MM.1S (cell line): ENCODE measurements at regions not wholly inside any gene's neighbourhood (a gene's known extent, or its start where the extent isn't known, plus 50 kb on each side); places are given as distances from the start of the nearest gene placed in this dataset.

Experiments
- EZH2phosphoT487 ChIP-seq: fragments of 300-600 bp; sonication (generic); IDR thresholded peaks from 2 replicates; pipeline ENCODE4 v1.6.1; 2018; ENCODE audit warnings: antibody characterized with exemption, low read length
- TF ChIP-seq, protein P1 (sequence below): fragments of 300-600 bp; sonication (generic); IDR thresholded peaks from 2 replicates; pipeline ENCODE4 v1.5.1; 2016; ENCODE audit warnings: antibody characterized with exemption, low read length, mixed read lengths

DNA sequence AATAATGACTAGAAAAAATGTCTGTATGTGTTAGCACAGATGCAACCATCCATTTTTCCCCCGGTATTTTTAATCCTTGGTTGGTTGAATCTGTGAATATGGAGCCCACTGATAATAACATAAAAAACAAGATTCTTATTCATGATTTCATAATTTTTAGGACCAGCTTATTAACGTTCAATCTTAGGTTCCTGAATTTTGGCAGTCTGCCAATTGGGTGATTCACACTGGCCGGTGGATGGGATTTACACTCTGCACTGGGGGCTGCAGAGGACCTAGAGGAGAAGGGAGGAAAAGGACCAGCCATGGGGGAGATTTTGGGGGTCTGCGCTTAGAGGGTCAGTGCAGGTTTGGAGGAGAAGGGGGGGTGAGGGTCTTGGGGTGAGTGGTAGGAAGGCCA, 327.9 kb downstream of the ACTR3B start:
- TF ChIP-seq, protein P1, sequence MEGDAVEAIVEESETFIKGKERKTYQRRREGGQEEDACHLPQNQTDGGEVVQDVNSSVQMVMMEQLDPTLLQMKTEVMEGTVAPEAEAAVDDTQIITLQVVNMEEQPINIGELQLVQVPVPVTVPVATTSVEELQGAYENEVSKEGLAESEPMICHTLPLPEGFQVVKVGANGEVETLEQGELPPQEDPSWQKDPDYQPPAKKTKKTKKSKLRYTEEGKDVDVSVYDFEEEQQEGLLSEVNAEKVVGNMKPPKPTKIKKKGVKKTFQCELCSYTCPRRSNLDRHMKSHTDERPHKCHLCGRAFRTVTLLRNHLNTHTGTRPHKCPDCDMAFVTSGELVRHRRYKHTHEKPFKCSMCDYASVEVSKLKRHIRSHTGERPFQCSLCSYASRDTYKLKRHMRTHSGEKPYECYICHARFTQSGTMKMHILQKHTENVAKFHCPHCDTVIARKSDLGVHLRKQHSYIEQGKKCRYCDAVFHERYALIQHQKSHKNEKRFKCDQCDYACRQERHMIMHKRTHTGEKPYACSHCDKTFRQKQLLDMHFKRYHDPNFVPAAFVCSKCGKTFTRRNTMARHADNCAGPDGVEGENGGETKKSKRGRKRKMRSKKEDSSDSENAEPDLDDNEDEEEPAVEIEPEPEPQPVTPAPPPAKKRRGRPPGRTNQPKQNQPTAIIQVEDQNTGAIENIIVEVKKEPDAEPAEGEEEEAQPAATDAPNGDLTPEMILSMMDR, result no peak
- no peak for TF ChIP-seq EZH2phosphoT487
